ENCODE measurements at regions not wholly inside any gene's neighbourhood (a gene's known extent, or its start where the extent isn't known, plus 50 kb on each side); places are given as distances from the start of the nearest gene placed in this dataset.

DNA sequence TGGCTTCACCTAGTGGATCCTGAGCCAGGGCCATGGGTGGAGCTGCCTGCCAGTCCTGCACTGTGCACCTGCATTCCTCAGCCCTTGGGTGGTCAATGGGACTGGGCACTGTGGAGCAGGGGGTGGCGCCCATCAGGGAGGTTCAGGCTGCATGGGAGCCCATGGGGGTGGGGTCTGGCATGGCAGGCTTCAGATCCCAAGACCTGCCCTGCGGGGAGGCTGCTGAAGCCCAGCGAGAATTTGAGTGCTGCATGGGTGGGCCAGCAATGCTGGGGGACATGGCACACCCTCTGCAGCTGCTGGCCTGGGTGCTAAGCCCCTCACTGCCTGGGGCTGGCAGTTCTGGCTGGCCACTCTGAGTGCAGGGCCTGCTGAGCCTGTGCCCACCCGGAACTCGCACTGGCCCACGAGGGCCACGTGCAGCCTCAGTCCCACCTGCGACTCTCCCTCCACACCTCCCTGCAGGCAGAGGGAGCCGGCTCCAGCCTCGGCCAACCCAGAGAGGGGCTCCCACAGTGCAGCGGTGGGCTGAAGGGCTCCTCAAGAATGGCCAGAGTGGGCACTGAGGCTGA lies 270.0 kb downstream of the CENPC start:
- TF ChIP-seq, protein P1, sequence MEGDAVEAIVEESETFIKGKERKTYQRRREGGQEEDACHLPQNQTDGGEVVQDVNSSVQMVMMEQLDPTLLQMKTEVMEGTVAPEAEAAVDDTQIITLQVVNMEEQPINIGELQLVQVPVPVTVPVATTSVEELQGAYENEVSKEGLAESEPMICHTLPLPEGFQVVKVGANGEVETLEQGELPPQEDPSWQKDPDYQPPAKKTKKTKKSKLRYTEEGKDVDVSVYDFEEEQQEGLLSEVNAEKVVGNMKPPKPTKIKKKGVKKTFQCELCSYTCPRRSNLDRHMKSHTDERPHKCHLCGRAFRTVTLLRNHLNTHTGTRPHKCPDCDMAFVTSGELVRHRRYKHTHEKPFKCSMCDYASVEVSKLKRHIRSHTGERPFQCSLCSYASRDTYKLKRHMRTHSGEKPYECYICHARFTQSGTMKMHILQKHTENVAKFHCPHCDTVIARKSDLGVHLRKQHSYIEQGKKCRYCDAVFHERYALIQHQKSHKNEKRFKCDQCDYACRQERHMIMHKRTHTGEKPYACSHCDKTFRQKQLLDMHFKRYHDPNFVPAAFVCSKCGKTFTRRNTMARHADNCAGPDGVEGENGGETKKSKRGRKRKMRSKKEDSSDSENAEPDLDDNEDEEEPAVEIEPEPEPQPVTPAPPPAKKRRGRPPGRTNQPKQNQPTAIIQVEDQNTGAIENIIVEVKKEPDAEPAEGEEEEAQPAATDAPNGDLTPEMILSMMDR (IDR thresholded peaks at IDR 0.05; ENCODE audit: extremely low read depth in 1 of 2, insufficient read depth in 1 of 2, low read depth in 1 of 2, low read length in 2 of 2): no peak
- TF ChIP-seq EZH2 (IDR thresholded peaks at IDR 0.05; ENCODE audit: borderline replicate concordance, low read depth, low read length, severe bottlenecking) (no peak), POLR2A (IDR thresholded peaks at IDR 0.05; ENCODE audit: low read depth, low read length) (no peak)

Measured in endothelial cell of umbilical vein (primary cell).